Epithelial cell of esophagus (primary cell): ENCODE measurements at regions not wholly inside any gene's neighbourhood (a gene's known extent, or its start where the extent isn't known, plus 50 kb on each side); places are given as distances from the start of the nearest gene placed in this dataset.

Experiments used
- DNase-seq: peaks from one replicate; pipeline ENCODE4 v3.0.0; 2010; ENCODE audit warnings: low read depth
- H3K4me3 ChIP-seq: 2 replicates; pipeline ENCODE4 v1.5.1; 2011; ENCODE audit warnings: mild to moderate bottlenecking, low read length, control low read depth
- CTCF ChIP-seq: IDR thresholded peaks from 2 replicates; pipeline ENCODE4 v1.5.1; 2011; ENCODE audit warnings: low read depth, mild to moderate bottlenecking, low read length, control low read depth, inconsistent platforms; ENCODE audit not compliant: insufficient read depth; ENCODE audit errors: missing control alignments

- no peak overlapping the region for H3K4me3 ChIP-seq
- DNase-seq, result no peak
- TF ChIP-seq CTCF, result no peak
These were observed 95.9 kb upstream of the GPR26 start for GRCh38 chr10:123570051-123570897.

- TF ChIP-seq CTCF, result no peak
- DNase-seq, result no peak
- no peak overlapping the region for H3K4me3 ChIP-seq
These were observed 95.1 kb upstream of the GPR26 start for GRCh38 chr10:123570898-123571515.

GRCh38 chr10:123571978-123572377 lies 94.2 kb upstream of the GPR26 start:
- no peak overlapping the region for H3K4me3 ChIP-seq
- no peak for TF ChIP-seq CTCF
- DNase-seq, result no peak

GRCh38 chr10:123573236-123574108 lies 92.7 kb upstream of the GPR26 start:
- H3K4me3 ChIP-seq, result no peak overlapping the region
- DNase-seq, result peak; percentile 82
- TF ChIP-seq CTCF, result peak; percentile 72

GRCh38 chr10:123574109-123574698 lies 92.0 kb upstream of the GPR26 start:
- DNase-seq, result no peak
- TF ChIP-seq CTCF, result no peak

GRCh38 chr10:123575105-123575504 lies 91.0 kb upstream of the GPR26 start:
- DNase-seq, result no peak
- TF ChIP-seq CTCF, result no peak
- H3K4me3 ChIP-seq, result no peak overlapping the region

More at GRCh38 chr10:123574109-123574698, 92.0 kb upstream of the GPR26 start:
- no peak overlapping the region for H3K4me3 ChIP-seq
